ENCODE measurements at regions not wholly inside any gene's neighbourhood (a gene's known extent, or its start where the extent isn't known, plus 50 kb on each side); places are given as distances from the start of the nearest gene placed in this dataset.
"Not testable (repeated sequence)": the region's sequence is repeated elsewhere in the genome, so short reads cannot be mapped to it uniquely, and the experiment has no call there.

DNA sequence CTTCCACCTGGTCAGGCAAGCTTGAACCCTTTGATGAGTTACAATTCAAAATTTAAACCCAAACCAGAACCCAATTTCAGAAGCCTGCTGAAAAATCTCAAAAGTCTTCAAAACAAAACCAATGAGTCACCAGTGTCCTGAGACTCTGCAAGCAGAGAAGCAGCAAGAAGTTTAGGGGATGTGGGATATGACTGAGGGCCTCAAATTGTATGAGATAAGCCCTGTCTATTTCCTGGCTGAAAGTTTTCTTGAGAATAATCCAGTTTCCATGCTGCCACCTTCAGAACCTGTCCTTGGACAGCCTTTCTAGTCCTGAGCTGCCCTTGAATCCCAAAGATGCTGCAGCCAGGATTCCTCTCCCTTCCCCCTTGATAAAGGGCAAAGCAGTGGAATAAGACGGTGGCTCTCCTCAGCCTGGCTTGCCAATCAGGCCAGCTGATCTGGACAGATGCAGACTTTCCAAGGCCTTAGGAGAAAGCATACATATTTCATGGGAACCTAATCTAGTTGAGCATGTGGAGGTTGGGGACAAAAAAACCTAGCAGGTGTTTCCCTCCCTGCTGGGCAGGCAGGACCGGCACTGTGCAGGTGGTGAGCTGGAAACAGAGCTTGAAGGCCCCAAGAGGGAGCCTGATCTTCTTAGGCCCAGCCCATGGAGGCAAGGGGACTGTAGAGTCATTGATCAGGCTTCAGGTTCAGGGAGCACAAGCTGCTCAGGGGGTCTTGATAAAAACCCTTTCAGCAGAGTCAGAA, 278.0 kb upstream of the MGAT5 start:
- no peaks in the 10 kb centered on the region for H3K9me3 Mint-ChIP-seq
- CTCF ChIA-PET: no interaction called here
- H3K4me3 Mint-ChIP-seq: no peak overlapping the region
- H3K27me3 Mint-ChIP-seq (ENCODE audit: low read depth): no peaks in the 10 kb centered on the region
- H3K4me1 Mint-ChIP-seq (ENCODE audit: low read depth): no peaks in the 10 kb centered on the region
- no peak overlapping the region for H3K27ac Mint-ChIP-seq
- no peak for DNase-seq
- H3K36me3 Mint-ChIP-seq (ENCODE audit: low read depth): no peaks in the 10 kb centered on the region
- intact Hi-C loops (cut with micrococcal nuclease): no loop called here

DNA sequence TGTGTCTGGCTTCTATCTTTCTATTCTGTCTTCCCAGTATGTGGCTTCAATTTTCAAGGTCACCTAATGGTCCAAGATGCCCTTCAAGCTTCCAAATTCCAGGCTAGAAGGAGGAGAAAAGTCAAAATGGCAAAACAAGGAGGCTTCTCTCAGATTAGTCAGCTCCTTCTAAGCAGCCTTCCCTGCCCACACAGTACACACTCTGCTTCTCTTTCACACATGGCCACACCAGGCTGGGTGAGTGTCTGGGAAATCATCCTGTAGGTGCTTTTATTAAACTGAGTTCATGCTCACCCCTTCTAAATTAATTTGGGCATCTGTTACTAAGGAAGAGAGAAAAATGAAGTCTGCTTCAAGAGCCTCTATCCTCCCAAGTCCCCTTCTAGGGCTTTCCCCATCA, 277.2 kb upstream of the MGAT5 start:
- H3K4me3 Mint-ChIP-seq: no peak overlapping the region
- H3K27me3 Mint-ChIP-seq (ENCODE audit: low read depth): no peaks in the 10 kb centered on the region
- H3K27ac Mint-ChIP-seq: no peak overlapping the region
- DNase-seq: no peak
- no peaks in the 10 kb centered on the region for H3K9me3 Mint-ChIP-seq
- H3K4me1 Mint-ChIP-seq (ENCODE audit: low read depth): no peaks in the 10 kb centered on the region
- H3K36me3 Mint-ChIP-seq (ENCODE audit: low read depth): no peaks in the 10 kb centered on the region
- CTCF ChIA-PET: interaction anchor here (0.7 kb wide), 1 partner anchor 97 kb away, joined by 4 read pairs; no protein-coding TSS in a partner anchor
- intact Hi-C loops (cut with micrococcal nuclease): no loop called here

DNA sequence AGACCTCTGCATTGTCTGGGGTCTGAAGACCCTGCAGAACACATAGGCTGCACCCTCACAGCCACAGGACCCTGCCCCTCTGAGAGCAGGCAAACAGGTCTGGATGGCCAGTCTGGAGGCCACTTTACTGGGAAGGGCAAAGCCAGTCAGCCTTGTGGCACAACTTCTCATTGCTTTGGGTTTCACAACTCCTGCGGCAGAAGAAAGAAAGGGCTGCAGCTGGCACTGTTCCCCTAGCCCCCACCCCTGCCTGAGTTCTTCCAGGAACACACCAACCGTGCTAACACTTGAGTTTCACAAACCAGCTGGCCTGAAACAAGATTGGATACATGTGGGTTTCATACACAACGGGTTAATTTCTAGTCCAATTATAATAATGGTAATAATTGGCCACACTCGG, 276.5 kb upstream of the MGAT5 start:
- H3K27ac Mint-ChIP-seq: no peak overlapping the region
- no peaks in the 10 kb centered on the region for H3K27me3 Mint-ChIP-seq (ENCODE audit: low read depth)
- CTCF ChIA-PET: no interaction called here
- H3K9me3 Mint-ChIP-seq: no peaks in the 10 kb centered on the region
- no peak for DNase-seq
- intact Hi-C loops (cut with micrococcal nuclease): no loop called here
- H3K4me1 Mint-ChIP-seq (ENCODE audit: low read depth): no peaks in the 10 kb centered on the region
- H3K4me3 Mint-ChIP-seq: no peak overlapping the region
- no peaks in the 10 kb centered on the region for H3K36me3 Mint-ChIP-seq (ENCODE audit: low read depth)

GRCh38 chr2:133982256-133982655, 271.6 kb upstream of the MGAT5 start:
- Mint-ChIP-seq H3K9me3 (peaks cover 2% of the 10 kb centered on the region), H3K27ac (no peak overlapping the region), H3K36me3 (ENCODE audit: low read depth) (no peaks in the 10 kb centered on the region), H3K27me3 (ENCODE audit: low read depth) (peaks cover 2% of the 10 kb centered on the region), H3K4me1 (ENCODE audit: low read depth) (no peaks in the 10 kb centered on the region), H3K4me3 (no peak overlapping the region)
- intact Hi-C loops (cut with micrococcal nuclease): no loop called here
- CTCF ChIA-PET: no interaction called here
- DNase-seq: no peak

- intact Hi-C loops (cut with micrococcal nuclease): no loop called here
- CTCF ChIA-PET: no interaction called here
- Mint-ChIP-seq H3K9me3 (peaks cover 2% of the 10 kb centered on the region), H3K4me1 (ENCODE audit: low read depth) (no peaks in the 10 kb centered on the region), H3K27me3 (ENCODE audit: low read depth) (peaks cover 12% of the 10 kb centered on the region), H3K36me3 (ENCODE audit: low read depth) (no peaks in the 10 kb centered on the region), H3K4me3 (no peak overlapping the region), H3K27ac (no peak overlapping the region)
- DNase-seq: no peak
These were observed 268.3 kb upstream of the MGAT5 start for GRCh38 chr2:133985563-133985962.

- no peaks in the 10 kb centered on the region for H3K4me1 Mint-ChIP-seq (ENCODE audit: low read depth)
- CTCF ChIA-PET: no interaction called here
- no peak overlapping the region for H3K27ac Mint-ChIP-seq
- no peak overlapping the region for H3K4me3 Mint-ChIP-seq
- peaks cover 14% of the 10 kb centered on the region for H3K27me3 Mint-ChIP-seq (ENCODE audit: low read depth)
- peaks cover 2% of the 10 kb centered on the region for H3K9me3 Mint-ChIP-seq
- DNase-seq: no peak
- no peaks in the 10 kb centered on the region for H3K36me3 Mint-ChIP-seq (ENCODE audit: low read depth)
- intact Hi-C loops (cut with micrococcal nuclease): no loop called here
These were observed 267.6 kb upstream of the MGAT5 start for GRCh38 chr2:133986081-133986837.

GRCh38 chr2:133986881-133987795, 266.7 kb upstream of the MGAT5 start:
- CTCF ChIA-PET: no interaction called here
- H3K9me3 Mint-ChIP-seq: peaks cover 2% of the 10 kb centered on the region
- no peaks in the 10 kb centered on the region for H3K36me3 Mint-ChIP-seq (ENCODE audit: low read depth)
- no peak overlapping the region for H3K4me3 Mint-ChIP-seq
- H3K4me1 Mint-ChIP-seq (ENCODE audit: low read depth): no peaks in the 10 kb centered on the region
- no peak for DNase-seq
- no peak overlapping the region for H3K27ac Mint-ChIP-seq
- intact Hi-C loops (cut with micrococcal nuclease): no loop called here
- H3K27me3 Mint-ChIP-seq (ENCODE audit: low read depth): peaks cover 18% of the 10 kb centered on the region

GRCh38 chr2:133988316-133988891, 265.5 kb upstream of the MGAT5 start:
- Mint-ChIP-seq H3K4me1 (ENCODE audit: low read depth) (no peaks in the 10 kb centered on the region), H3K9me3 (peaks cover 2% of the 10 kb centered on the region), H3K36me3 (ENCODE audit: low read depth) (no peaks in the 10 kb centered on the region), H3K4me3 (no peak overlapping the region), H3K27me3 (ENCODE audit: low read depth) (peaks cover 18% of the 10 kb centered on the region), H3K27ac (no peak overlapping the region)
- intact Hi-C loops (cut with micrococcal nuclease): no loop called here
- no peak for DNase-seq
- CTCF ChIA-PET: interaction anchor here (0.6 kb wide), 1 partner anchor 55 kb away, joined by 3 read pairs; no protein-coding TSS in a partner anchor

GRCh38 chr2:133991606-133992168, 262.2 kb upstream of the MGAT5 start:
- DNase-seq: no peak
- H3K27ac Mint-ChIP-seq: no peak overlapping the region
- H3K4me1 Mint-ChIP-seq (ENCODE audit: low read depth): no peaks in the 10 kb centered on the region
- H3K9me3 Mint-ChIP-seq: no peaks in the 10 kb centered on the region
- no peak overlapping the region for H3K4me3 Mint-ChIP-seq
- H3K36me3 Mint-ChIP-seq (ENCODE audit: low read depth): no peaks in the 10 kb centered on the region
- intact Hi-C loops (cut with micrococcal nuclease): no loop called here
- CTCF ChIA-PET: no interaction called here
- H3K27me3 Mint-ChIP-seq (ENCODE audit: low read depth): peaks cover 15% of the 10 kb centered on the region

DNA sequence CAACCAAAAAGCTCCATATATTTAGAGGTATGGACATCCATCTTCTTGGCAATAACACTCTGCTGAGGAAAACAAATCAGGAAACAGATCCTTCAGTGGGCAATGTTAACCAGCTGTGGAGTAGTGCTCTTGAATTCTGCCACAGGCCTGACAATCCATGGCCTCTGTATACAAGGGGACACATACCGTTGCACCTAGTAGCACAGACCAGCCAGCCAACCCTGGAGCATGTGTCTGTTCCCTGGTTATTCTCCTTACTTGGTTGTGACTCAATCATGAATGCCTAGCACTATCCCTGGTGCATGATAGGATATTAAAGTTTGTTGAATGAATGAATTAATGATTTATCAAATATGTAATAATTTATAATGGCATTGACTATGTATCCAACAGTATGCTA, 261.4 kb upstream of the MGAT5 start:
- Mint-ChIP-seq H3K36me3 (ENCODE audit: low read depth) (no peaks in the 10 kb centered on the region), H3K4me3 (no peak overlapping the region), H3K27me3 (ENCODE audit: low read depth) (peaks cover 15% of the 10 kb centered on the region), H3K27ac (no peak overlapping the region), H3K4me1 (ENCODE audit: low read depth) (no peaks in the 10 kb centered on the region), H3K9me3 (no peaks in the 10 kb centered on the region)
- no peak for DNase-seq
- CTCF ChIA-PET: no interaction called here
- intact Hi-C loops (cut with micrococcal nuclease): no loop called here

DNA sequence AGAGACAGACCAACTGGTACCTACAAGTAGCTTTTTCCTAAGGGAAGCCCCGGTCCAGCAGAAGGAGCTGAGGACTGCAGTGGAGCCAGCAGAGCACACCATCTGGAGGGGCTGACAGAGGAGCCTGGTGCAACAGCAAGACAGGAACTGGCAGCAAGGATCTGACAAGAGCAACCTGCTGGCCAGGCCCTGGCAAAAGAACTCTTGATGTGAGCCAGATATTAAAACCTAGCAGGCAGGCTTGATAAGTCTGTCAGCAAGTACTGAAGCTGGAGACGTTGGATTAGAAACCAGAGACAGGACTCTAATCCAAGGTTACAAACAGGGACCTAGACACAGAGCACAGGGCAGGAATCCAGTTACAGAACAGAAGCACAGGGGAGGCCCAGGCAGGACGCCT, 260.7 kb upstream of the MGAT5 start:
- peaks cover 12% of the 10 kb centered on the region for H3K27me3 Mint-ChIP-seq (ENCODE audit: low read depth)
- no peaks in the 10 kb centered on the region for H3K36me3 Mint-ChIP-seq (ENCODE audit: low read depth)
- H3K27ac Mint-ChIP-seq: no peak overlapping the region
- no peak overlapping the region for H3K4me3 Mint-ChIP-seq
- CTCF ChIA-PET: no interaction called here
- no peaks in the 10 kb centered on the region for H3K9me3 Mint-ChIP-seq
- intact Hi-C loops (cut with micrococcal nuclease): no loop called here
- no peak for DNase-seq
- H3K4me1 Mint-ChIP-seq (ENCODE audit: low read depth): no peaks in the 10 kb centered on the region

- H3K4me1 Mint-ChIP-seq (ENCODE audit: low read depth); H3K9me3 Mint-ChIP-seq; intact Hi-C loops (cut with micrococcal nuclease); DNase-seq; H3K27me3 Mint-ChIP-seq (ENCODE audit: low read depth); CTCF ChIA-PET; H3K36me3 Mint-ChIP-seq (ENCODE audit: low read depth); H3K4me3 Mint-ChIP-seq; H3K27ac Mint-ChIP-seq: not testable (repeated sequence)
These were observed 255.1 kb upstream of the MGAT5 start for GRCh38 chr2:133998726-133999125.

Measured in activated naive CD4-positive, alpha-beta T cell treated with anti-CD3 and anti-CD28 coated beads for 36 hours (primary cell).